ENCODE measurements at regions not wholly inside any gene's neighbourhood (a gene's known extent, or its start where the extent isn't known, plus 50 kb on each side); places are given as distances from the start of the nearest gene placed in this dataset.

DNA sequence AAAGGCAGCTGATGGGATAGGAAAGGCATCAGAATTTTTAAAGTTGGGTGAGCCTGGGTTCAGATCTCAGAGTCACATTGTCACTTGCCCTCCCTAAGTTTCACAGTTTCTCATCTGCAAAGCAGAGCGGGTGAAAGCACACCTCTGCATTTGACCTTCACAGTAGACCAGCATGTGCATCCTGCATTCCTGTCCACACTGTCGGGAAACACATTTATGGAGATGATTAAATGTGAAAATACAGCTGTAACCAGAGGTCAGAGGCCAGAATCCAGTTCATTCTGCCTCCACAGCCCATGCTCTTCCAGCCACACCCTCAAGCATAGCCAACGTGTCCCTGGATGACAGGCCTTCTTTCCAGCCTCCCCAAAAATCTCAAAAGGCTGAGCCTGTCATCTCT, 392.0 kb upstream of the MYT1L start:
- TF ChIP-seq, protein P1, sequence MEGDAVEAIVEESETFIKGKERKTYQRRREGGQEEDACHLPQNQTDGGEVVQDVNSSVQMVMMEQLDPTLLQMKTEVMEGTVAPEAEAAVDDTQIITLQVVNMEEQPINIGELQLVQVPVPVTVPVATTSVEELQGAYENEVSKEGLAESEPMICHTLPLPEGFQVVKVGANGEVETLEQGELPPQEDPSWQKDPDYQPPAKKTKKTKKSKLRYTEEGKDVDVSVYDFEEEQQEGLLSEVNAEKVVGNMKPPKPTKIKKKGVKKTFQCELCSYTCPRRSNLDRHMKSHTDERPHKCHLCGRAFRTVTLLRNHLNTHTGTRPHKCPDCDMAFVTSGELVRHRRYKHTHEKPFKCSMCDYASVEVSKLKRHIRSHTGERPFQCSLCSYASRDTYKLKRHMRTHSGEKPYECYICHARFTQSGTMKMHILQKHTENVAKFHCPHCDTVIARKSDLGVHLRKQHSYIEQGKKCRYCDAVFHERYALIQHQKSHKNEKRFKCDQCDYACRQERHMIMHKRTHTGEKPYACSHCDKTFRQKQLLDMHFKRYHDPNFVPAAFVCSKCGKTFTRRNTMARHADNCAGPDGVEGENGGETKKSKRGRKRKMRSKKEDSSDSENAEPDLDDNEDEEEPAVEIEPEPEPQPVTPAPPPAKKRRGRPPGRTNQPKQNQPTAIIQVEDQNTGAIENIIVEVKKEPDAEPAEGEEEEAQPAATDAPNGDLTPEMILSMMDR (conservative IDR thresholded peaks at IDR 0.05 in 1 of 2, IDR thresholded peaks at IDR 0.05 in 1 of 2; ENCODE audit: extremely low read depth in 1 of 2, insufficient read depth in 1 of 2, low read depth in 1 of 2, low read length in 2 of 2): no peak
- TF ChIP-seq EZH2 (IDR thresholded peaks at IDR 0.05; ENCODE audit: borderline replicate concordance, low read length): no peak

All from mammary epithelial cell (primary cell).